GM12873 (cell line): ENCODE measurements at regions not wholly inside any gene's neighbourhood (a gene's known extent, or its start where the extent isn't known, plus 50 kb on each side); places are given as distances from the start of the nearest gene placed in this dataset.

Source experiments
- CTCF ChIP-seq: IDR thresholded peaks from 2 replicates; pipeline ENCODE4 v1.5.1; 2012; ENCODE audit warnings: low read depth, mild to moderate bottlenecking, moderate library complexity, low read length, control low read depth; ENCODE audit not compliant: insufficient read depth; ENCODE audit errors: missing control alignments

GRCh38 chr5:126093718-126094117 is 329.5 kb upstream of the GRAMD2B start:
- no peak for TF ChIP-seq CTCF

- no peak for TF ChIP-seq CTCF
Observed at GRCh38 chr5:126094991-126095390, 328.2 kb upstream of the GRAMD2B start.

- TF ChIP-seq CTCF: no peak
Observed at GRCh38 chr5:126096442-126097006, 326.7 kb upstream of the GRAMD2B start.

GRCh38 chr5:126097876-126098275 is 325.3 kb upstream of the GRAMD2B start:
- no peak for TF ChIP-seq CTCF

- no peak for TF ChIP-seq CTCF
Observed at GRCh38 chr5:126098330-126099017, 324.7 kb upstream of the GRAMD2B start.

- no peak for TF ChIP-seq CTCF
Observed at GRCh38 chr5:126099077-126099476, 324.1 kb upstream of the GRAMD2B start.

- peak; percentile 48 for TF ChIP-seq CTCF
Observed at GRCh38 chr5:126100767-126101166, 322.4 kb upstream of the GRAMD2B start.
